ENCODE measurements at regions not wholly inside any gene's neighbourhood (a gene's known extent, or its start where the extent isn't known, plus 50 kb on each side); places are given as distances from the start of the nearest gene placed in this dataset.
"Not testable (repeated sequence)": the region's sequence is repeated elsewhere in the genome, so short reads cannot be mapped to it uniquely, and the experiment has no call there.

- not testable (repeated sequence) for TF ChIP-seq ZC3H10 (CRISPR knock-in tag; IDR thresholded peaks at IDR 0.05); RARB (CRISPR knock-in tag; IDR thresholded peaks at IDR 0.05); PATZ1 (CRISPR knock-in tag; IDR thresholded peaks at IDR 0.05; ENCODE audit: borderline replicate concordance); ISL1 (CRISPR knock-in tag; IDR thresholded peaks at IDR 0.05); ARNTL (CRISPR knock-in tag; IDR thresholded peaks at IDR 0.05; ENCODE audit: borderline replicate concordance, low read depth); GLIS3 (CRISPR knock-in tag; IDR thresholded peaks at IDR 0.05)
Measured at GRCh38 chr2:101645886-101646285, 51.6 kb upstream of the MAP4K4 start.
